Osteoblast (primary cell): ENCODE measurements at regions not wholly inside any gene's neighbourhood (a gene's known extent, or its start where the extent isn't known, plus 50 kb on each side); places are given as distances from the start of the nearest gene placed in this dataset.

ENCODE experiments used
- DNase-seq: peaks from one replicate; pipeline ENCODE4 v3.0.0; 2011; ENCODE audit warnings: low spot score, mixed read lengths; ENCODE audit not compliant: insufficient read length; ENCODE audit errors: missing footprints
- H2AFZ ChIP-seq: 2 replicates; pipeline ENCODE4 v1.6.0; 2011; ENCODE audit warnings: mild to moderate bottlenecking, low read length
- H3K27ac ChIP-seq: 2 replicates; pipeline ENCODE4 v1.5.1; 2011; ENCODE audit warnings: mild to moderate bottlenecking, low read depth, low read length, moderate library complexity
- H3K27me3 ChIP-seq: 2 replicates; pipeline ENCODE4 v1.6.0; 2012; ENCODE audit warnings: mild to moderate bottlenecking, control low read depth, inconsistent platforms, low read length, moderate library complexity; ENCODE audit not compliant: insufficient read depth
- H3K36me3 ChIP-seq: 2 replicates; pipeline ENCODE4 v1.5.1; 2011; ENCODE audit warnings: mild to moderate bottlenecking, low read length, control low read depth, moderate library complexity; ENCODE audit not compliant: insufficient read depth
- H3K4me1 ChIP-seq: 2 replicates; pipeline ENCODE4 v1.5.1; 2011; ENCODE audit warnings: mild to moderate bottlenecking, low read length, control low read depth, moderate library complexity; ENCODE audit not compliant: insufficient read depth
- H3K4me2 ChIP-seq: 2 replicates; pipeline ENCODE4 v1.6.0; 2011; ENCODE audit warnings: mild to moderate bottlenecking, low read length; ENCODE audit not compliant: insufficient read depth
- H3K4me3 ChIP-seq: fragments of 200-600 bp; sonication (generic); 3 replicates; pipeline ENCODE4 v1.5.1; 2012; ENCODE audit warnings: mild to moderate bottlenecking, low read length, inconsistent platforms; ENCODE audit not compliant: insufficient read depth
- H3K79me2 ChIP-seq: 2 replicates; pipeline ENCODE4 v1.6.0; 2012; ENCODE audit warnings: mild to moderate bottlenecking, low read length, control low read depth, inconsistent platforms; ENCODE audit not compliant: insufficient read depth
- H3K9me3 ChIP-seq: 2 replicates; pipeline ENCODE4 v1.5.1; 2011; ENCODE audit warnings: low read depth, low read length, control low read depth
- H4K20me1 ChIP-seq: 2 replicates; pipeline ENCODE4 v1.6.0; 2012; ENCODE audit warnings: mild to moderate bottlenecking, low read length, control low read depth; ENCODE audit not compliant: insufficient read depth
- TF ChIP-seq, protein P1 (sequence below): IDR thresholded peaks from 2 replicates; pipeline ENCODE4 v1.5.1; 2011; ENCODE audit warnings: mild to moderate bottlenecking, low read depth, low read length, moderate library complexity; ENCODE audit errors: extremely low read depth

DNA sequence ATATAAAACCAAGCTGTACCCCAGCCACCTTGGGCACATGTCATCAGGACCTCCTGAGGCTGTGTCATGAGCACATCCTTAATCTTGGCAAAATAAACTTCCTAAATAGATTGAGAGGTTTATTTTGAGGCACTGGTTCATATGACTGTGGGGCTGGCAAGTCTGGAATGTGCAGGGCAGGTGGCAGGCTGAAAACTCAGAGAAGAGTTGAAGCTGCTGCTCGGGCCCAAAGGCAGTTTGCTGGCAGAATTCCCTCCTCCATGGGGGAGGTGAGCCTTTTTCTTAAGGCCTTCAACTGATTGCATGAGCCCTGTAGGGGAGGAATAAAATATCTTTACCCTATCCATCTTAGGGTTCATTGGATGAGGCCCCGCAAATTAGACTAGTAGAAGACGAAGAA, 72.2 kb upstream of the CDK20 start:
- no peaks in the 10 kb centered on the region for H4K20me1 ChIP-seq
- H3K4me3 ChIP-seq = no peak overlapping the region
- DNase-seq = no peak
- no peaks in the 10 kb centered on the region for H3K27me3 ChIP-seq
- H3K36me3 ChIP-seq = no peaks in the 10 kb centered on the region
- H2AFZ ChIP-seq = no peak overlapping the region
- no peaks in the 10 kb centered on the region for H3K4me1 ChIP-seq
- no peak overlapping the region for H3K4me2 ChIP-seq
- TF ChIP-seq, protein P1, sequence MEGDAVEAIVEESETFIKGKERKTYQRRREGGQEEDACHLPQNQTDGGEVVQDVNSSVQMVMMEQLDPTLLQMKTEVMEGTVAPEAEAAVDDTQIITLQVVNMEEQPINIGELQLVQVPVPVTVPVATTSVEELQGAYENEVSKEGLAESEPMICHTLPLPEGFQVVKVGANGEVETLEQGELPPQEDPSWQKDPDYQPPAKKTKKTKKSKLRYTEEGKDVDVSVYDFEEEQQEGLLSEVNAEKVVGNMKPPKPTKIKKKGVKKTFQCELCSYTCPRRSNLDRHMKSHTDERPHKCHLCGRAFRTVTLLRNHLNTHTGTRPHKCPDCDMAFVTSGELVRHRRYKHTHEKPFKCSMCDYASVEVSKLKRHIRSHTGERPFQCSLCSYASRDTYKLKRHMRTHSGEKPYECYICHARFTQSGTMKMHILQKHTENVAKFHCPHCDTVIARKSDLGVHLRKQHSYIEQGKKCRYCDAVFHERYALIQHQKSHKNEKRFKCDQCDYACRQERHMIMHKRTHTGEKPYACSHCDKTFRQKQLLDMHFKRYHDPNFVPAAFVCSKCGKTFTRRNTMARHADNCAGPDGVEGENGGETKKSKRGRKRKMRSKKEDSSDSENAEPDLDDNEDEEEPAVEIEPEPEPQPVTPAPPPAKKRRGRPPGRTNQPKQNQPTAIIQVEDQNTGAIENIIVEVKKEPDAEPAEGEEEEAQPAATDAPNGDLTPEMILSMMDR = no peak
- peaks cover 12% of the 10 kb centered on the region for H3K9me3 ChIP-seq
- no peaks in the 10 kb centered on the region for H3K79me2 ChIP-seq
- no peak overlapping the region for H3K27ac ChIP-seq

DNA sequence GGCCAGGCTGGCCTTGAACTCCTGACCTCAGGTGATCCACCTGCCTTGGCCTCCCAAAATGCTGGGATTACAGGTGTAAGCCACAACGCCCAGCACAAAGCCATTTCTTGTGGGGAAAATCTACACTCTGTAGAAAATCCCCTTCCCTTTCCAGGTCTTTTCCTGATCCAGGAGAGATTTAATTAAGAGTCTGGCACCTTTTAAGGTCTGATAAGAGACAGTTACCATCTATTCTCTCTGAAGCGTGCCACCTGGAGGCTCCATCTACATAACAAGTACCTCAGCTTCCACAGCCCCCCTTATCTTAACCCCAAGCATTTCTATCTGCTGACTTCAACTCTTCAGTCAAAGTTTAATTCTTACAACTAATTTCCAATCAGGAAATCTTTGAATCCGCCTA, 71.4 kb upstream of the CDK20 start:
- no peaks in the 10 kb centered on the region for H3K79me2 ChIP-seq
- H2AFZ ChIP-seq = no peak overlapping the region
- H3K9me3 ChIP-seq = peaks cover 12% of the 10 kb centered on the region
- TF ChIP-seq, protein P1 = no peak
- no peak overlapping the region for H3K4me3 ChIP-seq
- H4K20me1 ChIP-seq = no peaks in the 10 kb centered on the region
- H3K27ac ChIP-seq = no peak overlapping the region
- DNase-seq = no peak
- H3K27me3 ChIP-seq = no peaks in the 10 kb centered on the region
- H3K4me1 ChIP-seq = no peaks in the 10 kb centered on the region
- no peaks in the 10 kb centered on the region for H3K36me3 ChIP-seq
- no peak overlapping the region for H3K4me2 ChIP-seq

DNA sequence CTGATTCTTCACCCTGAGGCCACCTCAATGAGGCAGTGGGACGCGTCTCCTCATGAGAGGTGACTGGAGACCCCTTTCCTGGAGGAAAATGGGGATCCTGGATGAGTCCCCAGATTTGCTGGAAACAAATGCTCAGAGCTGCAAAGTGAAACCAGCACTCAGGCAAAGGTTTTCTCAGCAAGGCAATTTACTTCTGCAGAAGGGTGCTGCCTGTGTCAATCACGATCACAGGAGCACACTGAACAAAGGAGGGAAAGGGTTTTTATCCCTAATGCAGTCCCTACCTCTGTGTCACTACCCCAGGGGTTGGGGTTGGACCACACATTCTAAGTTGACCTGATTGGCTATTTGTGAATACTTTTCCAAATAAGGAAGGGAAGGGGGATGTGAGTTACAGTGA, 69.9 kb upstream of the CDK20 start:
- H3K36me3 ChIP-seq = no peaks in the 10 kb centered on the region
- H4K20me1 ChIP-seq = no peaks in the 10 kb centered on the region
- no peaks in the 10 kb centered on the region for H3K4me1 ChIP-seq
- no peak overlapping the region for H3K4me2 ChIP-seq
- H3K27ac ChIP-seq = no peak overlapping the region
- no peaks in the 10 kb centered on the region for H3K79me2 ChIP-seq
- no peak overlapping the region for H2AFZ ChIP-seq
- peaks cover 12% of the 10 kb centered on the region for H3K9me3 ChIP-seq
- H3K27me3 ChIP-seq = no peaks in the 10 kb centered on the region
- H3K4me3 ChIP-seq = no peak overlapping the region
- TF ChIP-seq, protein P1 = no peak
- DNase-seq = peak; percentile 3

DNA sequence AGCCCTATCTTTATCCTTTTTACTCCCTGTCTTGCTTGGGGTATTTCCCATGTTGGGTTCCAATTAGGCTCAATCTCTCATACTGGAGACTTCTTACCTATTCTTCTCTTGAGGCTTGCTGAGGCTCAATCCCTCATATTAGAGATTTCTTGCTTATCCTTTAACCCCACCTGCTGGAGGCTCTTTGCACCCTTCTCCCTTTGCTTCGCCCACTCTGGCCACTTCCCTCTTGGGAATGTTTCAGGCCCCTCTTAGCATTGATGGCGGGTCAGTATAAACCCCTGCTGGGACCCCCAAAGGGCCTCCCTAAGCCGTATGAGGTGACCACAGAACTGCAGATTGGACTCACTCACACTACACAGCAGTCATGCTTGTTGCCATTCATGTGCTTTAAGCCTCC, 69.3 kb upstream of the CDK20 start:
- peaks cover 13% of the 10 kb centered on the region for H3K9me3 ChIP-seq
- TF ChIP-seq, protein P1 = no peak
- H3K4me1 ChIP-seq = no peaks in the 10 kb centered on the region
- H3K27ac ChIP-seq = no peak overlapping the region
- no peak overlapping the region for H3K4me2 ChIP-seq
- H4K20me1 ChIP-seq = no peaks in the 10 kb centered on the region
- no peak overlapping the region for H3K4me3 ChIP-seq
- H2AFZ ChIP-seq = no peak overlapping the region
- no peaks in the 10 kb centered on the region for H3K27me3 ChIP-seq
- H3K36me3 ChIP-seq = no peaks in the 10 kb centered on the region
- no peaks in the 10 kb centered on the region for H3K79me2 ChIP-seq
- DNase-seq = no peak
